ENCODE measurements at regions not wholly inside any gene's neighbourhood (a gene's known extent, or its start where the extent isn't known, plus 50 kb on each side); places are given as distances from the start of the nearest gene placed in this dataset.

GRCh38 chr10:29784175-29784773, 149.5 kb upstream of the SVIL start:
- no peak for TF ChIP-seq EZH2 (IDR thresholded peaks at IDR 0.05; ENCODE audit: insufficient read depth, poor library complexity, severe bottlenecking)
- TF ChIP-seq EZH2phosphoT487 (IDR thresholded peaks at IDR 0.05; ENCODE audit: insufficient read depth, low read depth) = no peak

All from GM23248 (cell line).